Gastrocnemius medialis (tissue), 4 donors: ENCODE measurements at regions not wholly inside any gene's neighbourhood (a gene's known extent, or its start where the extent isn't known, plus 50 kb on each side); places are given as distances from the start of the nearest gene placed in this dataset.

Experiments used
- CTCF ChIP-seq, 5 experiments: fragments of 450-650 bp in 3 of 5; fragments of 200-600 bp in 2 of 5; sonication (generic) in 2 of 5; IDR thresholded peaks in 4 of 5; conservative IDR thresholded peaks in 1 of 5; 1 replicate in 4 of 5; 2 replicates in 1 of 5; pipeline ENCODE4 v1.5.1; 2016 to 2019; ENCODE audit warnings: antibody characterized with exemption in 5 of 5, mild to moderate bottlenecking in 3 of 5, moderate library complexity in 3 of 5
- POLR2A ChIP-seq, 2 donors: fragments of 450-650 bp; IDR thresholded peaks; one replicate each; pipeline ENCODE4 v1.6.1; 2017; ENCODE audit warnings: antibody characterized with exemption in 2 of 2, mild to moderate bottlenecking in 2 of 2, moderate library complexity in 2 of 2

GRCh38 chr7:24010495-24010894 is 273.5 kb upstream of the NPY start:
- TF ChIP-seq CTCF (IDR thresholded peaks at IDR 0.05 in 4 of 5, conservative IDR thresholded peaks at IDR 0.05 in 1 of 5) (no peak), POLR2A (IDR thresholded peaks at IDR 0.05) (no peak)
